Germinal center (tissue), 1 donor: ENCODE measurements at regions not wholly inside any gene's neighbourhood (a gene's known extent, or its start where the extent isn't known, plus 50 kb on each side); places are given as distances from the start of the nearest gene placed in this dataset.

ENCODE experiments used
- DNase-seq: peaks from one replicate; pipeline ENCODE4 v3.0.0; 2012; ENCODE audit warnings: mixed read lengths, low spot score

GRCh38 chr10:35693800-35694199 is 51.7 kb upstream of the FZD8 start:
- no peak for DNase-seq
